CD4-positive, alpha-beta T cell treated with Interleukin-4 for 4 hours (primary cell): ENCODE measurements at regions not wholly inside any gene's neighbourhood (a gene's known extent, or its start where the extent isn't known, plus 50 kb on each side); places are given as distances from the start of the nearest gene placed in this dataset.
"Not testable (repeated sequence)": the region's sequence is repeated elsewhere in the genome, so short reads cannot be mapped to it uniquely, and the experiment has no call there.

Experiments used
- DNase-seq: peaks from one replicate; pipeline ENCODE4 v3.0.0-alpha.2; 2020

GRCh38 chr10:53155674-53156073, 383.1 kb upstream of the MBL2 start:
- DNase-seq = not testable (repeated sequence)

DNA sequence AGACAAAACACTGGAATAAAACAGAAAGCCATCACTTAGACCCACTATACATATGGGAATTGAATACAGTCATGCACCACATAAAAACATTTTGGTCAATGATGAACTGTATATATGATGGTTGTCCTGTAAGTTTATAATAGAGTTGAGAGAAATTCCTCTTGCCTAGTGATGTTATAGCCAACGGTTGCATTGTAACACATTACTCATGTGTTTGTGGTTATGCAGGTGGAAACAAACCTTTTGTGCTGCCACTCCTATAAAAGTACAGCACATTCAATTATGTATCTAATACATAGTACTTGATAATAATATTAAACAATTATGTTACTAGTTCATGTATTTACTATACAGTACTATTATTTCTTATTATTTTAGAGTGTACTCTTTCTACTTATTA, 381.2 kb upstream of the MBL2 start:
- DNase-seq = no peak

DNA sequence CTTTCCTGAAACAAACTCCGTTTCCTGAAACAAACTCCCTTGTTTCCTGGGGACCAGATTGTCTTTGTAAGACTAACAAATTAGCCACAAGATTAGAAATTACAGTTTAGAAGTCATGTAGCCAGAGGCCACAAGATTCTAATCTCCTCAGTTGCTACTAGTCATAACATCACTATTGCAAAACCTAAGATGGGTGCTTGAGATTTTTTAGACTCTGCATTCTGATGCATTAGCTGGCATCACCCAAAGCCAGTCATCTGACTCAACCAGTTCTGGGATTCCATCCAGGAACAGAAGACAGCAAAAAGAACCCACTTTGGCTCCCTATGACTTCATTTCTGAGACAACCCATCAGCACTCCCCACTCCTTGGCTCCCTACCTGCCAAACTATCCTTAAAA, 367.9 kb upstream of the MBL2 start:
- DNase-seq = no peak

DNA sequence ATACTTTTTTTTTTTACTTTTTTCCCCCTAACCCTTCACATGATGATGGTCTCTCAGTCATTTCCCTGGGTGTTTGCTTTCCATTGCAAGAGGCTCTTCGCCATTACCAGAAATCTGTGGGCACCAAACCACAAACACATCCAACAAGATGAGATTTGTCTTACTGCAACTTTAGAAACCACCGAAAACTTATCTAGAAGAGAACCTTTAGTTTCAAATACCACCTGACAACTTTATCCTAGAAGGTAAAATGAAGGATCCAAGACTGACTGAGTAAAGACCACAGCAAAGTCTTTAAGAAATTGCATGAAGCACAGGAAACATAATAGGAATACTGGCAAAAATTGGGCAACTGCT, 363.3 kb upstream of the MBL2 start:
- no peak for DNase-seq

DNA sequence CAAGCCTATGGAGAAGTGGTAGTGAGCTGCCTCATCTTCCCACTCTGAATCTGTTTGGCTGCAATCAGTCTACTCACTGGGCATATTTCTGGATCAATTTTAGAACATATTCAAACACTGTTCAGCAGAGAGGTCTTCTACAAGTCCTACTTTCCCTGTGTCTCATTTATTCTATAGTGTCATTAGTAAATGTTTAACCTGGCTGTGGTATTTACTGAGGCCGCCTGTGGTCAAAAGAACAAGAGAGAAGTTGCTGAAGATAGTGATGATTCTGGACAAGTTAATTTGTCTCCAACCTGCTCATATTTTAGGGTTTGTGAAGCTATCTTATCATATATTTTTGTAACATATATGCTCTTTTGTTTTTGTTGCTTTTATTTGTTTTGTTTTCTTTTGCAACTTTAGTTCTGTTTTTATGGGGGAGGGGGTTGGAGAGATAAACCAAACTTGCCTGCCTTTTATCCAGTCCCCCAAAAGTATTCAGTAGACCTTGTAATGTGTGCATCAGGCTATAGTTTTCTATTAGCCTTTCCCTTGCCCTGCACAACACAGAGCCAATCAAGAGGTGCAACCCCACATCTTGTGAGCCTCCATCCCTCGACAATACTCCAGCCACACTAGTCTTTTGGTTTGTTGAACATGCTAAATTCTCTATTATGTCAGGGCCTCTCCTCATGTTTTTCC, 362.8 kb upstream of the MBL2 start:
- DNase-seq = no peak

DNA sequence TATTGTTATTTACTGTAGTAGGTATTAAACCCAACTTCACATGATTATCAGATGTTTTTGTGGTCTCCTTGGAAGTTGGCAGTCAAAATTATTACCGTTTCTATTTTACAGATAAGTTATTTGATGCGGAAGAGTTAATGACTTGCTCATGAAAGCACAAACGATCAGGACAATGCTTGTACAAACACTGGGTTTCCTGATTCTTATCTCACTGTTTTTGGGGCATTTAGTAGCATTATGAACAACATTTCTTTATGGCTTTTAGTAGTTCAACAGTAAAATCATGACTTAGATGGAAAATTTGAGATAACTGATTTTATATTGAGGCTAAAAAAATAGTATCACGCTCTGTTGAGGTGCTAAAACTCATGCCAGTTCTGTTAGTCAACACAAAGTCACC, 361.5 kb upstream of the MBL2 start:
- DNase-seq = no peak

GRCh38 chr10:53130337-53130736, 357.8 kb upstream of the MBL2 start:
- DNase-seq = no peak

DNA sequence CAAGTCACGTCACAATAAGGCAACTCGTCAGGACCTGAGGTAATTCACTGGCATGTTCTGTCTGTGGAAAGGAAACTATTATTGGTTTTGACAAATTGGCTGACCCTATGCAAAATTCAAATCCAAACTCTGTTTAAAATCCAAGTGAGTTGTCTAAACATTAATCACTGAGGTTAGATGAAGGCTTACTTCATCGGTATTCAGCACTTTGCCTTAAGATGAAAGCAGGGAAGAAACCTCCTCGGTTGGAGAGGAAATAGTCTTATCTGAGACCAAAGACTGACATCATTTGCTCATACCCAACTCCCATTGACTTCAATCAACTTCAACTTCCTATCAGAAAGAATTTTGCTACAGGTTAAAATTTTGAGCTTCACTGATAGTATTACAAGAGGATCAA, 355.1 kb upstream of the MBL2 start:
- no peak for DNase-seq

GRCh38 chr10:53123311-53123710, 350.7 kb upstream of the MBL2 start:
- no peak for DNase-seq

GRCh38 chr10:53122281-53122680, 349.7 kb upstream of the MBL2 start:
- DNase-seq = no peak

DNA sequence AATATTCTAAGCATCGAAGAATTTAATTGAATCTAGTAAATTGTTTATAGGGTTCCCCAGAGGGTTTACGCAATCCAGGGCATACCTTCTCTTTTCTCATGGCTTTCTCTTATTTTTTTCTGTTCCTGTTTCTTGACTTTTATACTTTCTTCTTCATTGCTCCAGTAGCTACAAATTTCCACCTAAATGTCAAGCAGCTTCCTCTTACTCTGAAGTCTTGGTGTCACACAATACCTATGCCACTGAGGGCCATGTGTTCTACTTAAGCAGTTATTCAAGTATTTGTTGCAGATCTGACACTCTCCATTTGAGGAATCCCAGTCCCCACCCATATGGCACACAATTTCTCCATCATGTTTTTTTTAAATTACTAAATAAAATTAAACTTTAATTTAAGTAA, 343.1 kb upstream of the MBL2 start:
- no peak for DNase-seq

- DNase-seq = no peak
These were observed 338.9 kb upstream of the MBL2 start for GRCh38 chr10:53111529-53111928.

DNA sequence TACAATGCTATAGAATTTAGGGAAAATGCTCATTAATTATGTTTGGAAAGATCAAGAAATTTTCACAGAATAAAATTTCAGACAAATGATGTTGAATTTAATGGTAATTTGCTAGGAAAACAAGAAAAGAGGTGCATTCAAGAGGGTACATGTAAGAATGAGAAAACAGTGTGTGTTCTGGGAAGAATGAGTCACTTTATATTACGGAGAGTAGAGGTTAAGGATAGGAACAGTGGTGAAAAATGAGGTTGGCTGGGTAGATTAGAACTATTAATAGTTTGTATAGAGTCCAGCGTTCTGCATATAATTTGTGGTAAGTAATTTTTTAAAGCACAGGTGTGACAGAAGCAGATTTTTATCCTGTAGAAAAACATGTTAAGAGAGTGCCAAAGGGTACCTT, 336.7 kb upstream of the MBL2 start:
- no peak for DNase-seq

DNA sequence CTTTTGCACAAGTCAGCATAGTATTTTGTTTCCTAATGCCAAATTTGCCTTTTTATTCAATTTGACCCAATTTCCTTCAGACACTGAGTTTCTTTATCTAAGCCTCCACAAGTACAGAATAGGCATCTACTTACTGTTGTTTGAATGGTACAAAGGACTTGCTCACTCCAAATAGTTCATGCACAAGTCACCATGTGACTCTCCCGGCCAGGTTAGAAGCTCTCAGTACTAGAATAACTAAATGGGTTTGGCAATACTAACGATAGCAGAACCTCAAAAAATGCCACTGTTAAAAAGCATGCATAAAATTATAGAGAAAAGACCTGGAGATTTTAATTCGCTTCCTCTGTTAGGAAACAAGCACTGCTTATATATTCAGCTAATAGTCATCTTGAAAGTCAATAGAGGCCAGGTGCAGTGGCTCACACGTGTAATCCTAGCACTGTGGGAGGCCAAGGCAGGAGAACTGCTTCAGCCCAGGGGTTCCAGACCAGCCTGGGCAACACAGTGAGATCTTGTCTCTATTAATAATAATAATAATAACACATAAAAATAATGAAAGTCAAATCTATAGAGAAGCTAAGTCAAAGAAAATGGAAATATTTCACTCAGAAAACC, 335.8 kb upstream of the MBL2 start:
- no peak for DNase-seq

DNA sequence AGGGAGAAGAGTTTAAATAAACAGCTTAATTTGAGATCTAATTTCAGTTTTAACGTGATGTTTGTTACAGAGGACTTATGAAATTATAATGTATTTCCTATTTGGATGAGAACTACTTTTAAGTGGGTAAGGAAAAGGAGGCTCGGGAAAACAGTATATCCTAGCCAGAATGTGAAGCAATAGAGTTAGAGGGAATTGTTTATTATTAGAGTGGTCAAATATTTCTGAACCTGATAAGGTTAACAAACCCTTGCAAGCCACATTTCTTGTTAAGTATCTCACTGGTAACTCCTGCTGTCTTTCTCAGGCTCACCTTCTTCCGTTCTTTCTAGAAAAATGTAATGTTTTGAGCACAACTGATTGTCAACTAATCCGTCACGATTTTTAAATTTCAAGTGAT, 335.1 kb upstream of the MBL2 start:
- DNase-seq = no peak

- no peak for DNase-seq
These were observed 329.8 kb upstream of the MBL2 start for GRCh38 chr10:53102424-53102823.

GRCh38 chr10:53093878-53094277, 321.3 kb upstream of the MBL2 start:
- no peak for DNase-seq

- no peak for DNase-seq
These were observed 319.0 kb upstream of the MBL2 start for GRCh38 chr10:53091574-53091973.

DNA sequence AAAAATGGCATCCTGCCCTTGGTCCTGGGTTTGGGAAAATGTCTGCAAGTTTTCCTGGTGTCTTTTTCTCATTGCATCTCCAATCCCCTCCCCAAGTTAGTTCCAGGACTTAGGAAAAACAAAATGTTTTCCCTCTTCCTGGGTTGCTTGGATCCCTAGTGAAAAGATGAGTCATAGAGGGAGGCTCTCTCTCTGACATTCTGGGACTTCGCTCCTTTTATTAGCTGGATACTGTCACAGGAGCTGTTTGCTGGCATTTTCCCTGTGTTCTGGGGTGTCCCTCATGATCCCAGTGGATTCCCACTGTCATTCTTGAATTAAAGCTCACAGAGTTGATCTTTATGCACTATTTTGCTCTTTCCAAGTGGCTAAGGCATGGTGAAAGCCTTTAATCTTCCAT, 316.4 kb upstream of the MBL2 start:
- no peak for DNase-seq

DNA sequence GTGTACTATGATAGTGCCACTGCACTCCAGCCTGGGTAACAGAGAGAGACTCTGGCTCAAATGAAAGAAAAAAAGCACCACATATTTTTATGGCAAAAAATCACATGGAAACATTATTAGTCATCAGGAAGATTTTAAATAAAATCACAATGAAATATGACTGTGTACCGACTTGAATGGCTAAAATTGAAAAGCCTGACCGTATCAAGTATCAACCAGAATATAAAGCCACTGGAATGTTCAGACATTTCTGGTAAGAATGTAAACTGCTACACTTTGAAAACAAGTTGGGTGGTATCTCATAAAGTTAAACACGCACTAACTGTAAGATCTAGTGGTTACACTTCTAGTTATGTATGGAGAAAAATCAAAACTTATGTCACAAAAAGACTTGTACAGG, 306.7 kb upstream of the MBL2 start:
- DNase-seq = no peak

- no peak for DNase-seq
These were observed 304.4 kb upstream of the MBL2 start for GRCh38 chr10:53076948-53077347.

DNA sequence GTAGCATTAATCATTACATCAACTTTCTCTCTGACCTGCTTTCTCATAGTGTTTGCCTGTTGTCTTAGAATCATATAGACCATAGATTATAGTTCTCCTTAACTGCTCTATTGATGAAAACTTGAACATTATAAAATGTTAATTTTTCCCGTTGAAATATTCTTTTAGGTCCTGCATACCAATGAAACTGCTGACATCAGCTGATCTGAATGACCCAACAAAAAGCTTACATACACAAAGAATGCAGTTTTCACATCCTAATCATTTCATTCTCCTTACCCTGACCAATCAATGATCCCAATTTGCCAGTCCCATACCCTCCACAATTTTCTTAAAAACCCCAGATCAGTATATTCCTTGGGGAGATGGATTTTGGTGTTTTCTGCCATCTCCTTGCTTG, 302.9 kb upstream of the MBL2 start:
- no peak for DNase-seq

- no peak for DNase-seq
These were observed 299.6 kb upstream of the MBL2 start for GRCh38 chr10:53072144-53072543.

- DNase-seq = no peak
These were observed 299.0 kb upstream of the MBL2 start for GRCh38 chr10:53071505-53072125.

GRCh38 chr10:53069013-53069412, 296.4 kb upstream of the MBL2 start:
- DNase-seq = no peak
